Stimulated activated CD4-positive, alpha-beta T cell treated with anti-CD3 and anti-CD28 coated beads, Interleukin-12 subunit alpha, Interleukin-12 subunit beta, amount 100 ng/mL, for 4 hours (primary cell): ENCODE measurements at regions not wholly inside any gene's neighbourhood (a gene's known extent, or its start where the extent isn't known, plus 50 kb on each side); places are given as distances from the start of the nearest gene placed in this dataset.
"Not testable (repeated sequence)": the region's sequence is repeated elsewhere in the genome, so short reads cannot be mapped to it uniquely, and the experiment has no call there.

Experiments
- DNase-seq: peaks from one replicate; pipeline ENCODE4 v3.0.0-alpha.2; 2020

- not testable (repeated sequence) for DNase-seq
These were observed 66.2 kb downstream of the SYT15 start for GRCh38 chr10:46645110-46645509.

- DNase-seq: not testable (repeated sequence)
These were observed 67.2 kb downstream of the SYT15 start for GRCh38 chr10:46646132-46646531.

- DNase-seq: not testable (repeated sequence)
These were observed 72.0 kb downstream of the SYT15 start for GRCh38 chr10:46650967-46651366.

GRCh38 chr10:46657437-46657836 is 78.5 kb downstream of the SYT15 start:
- DNase-seq: not testable (repeated sequence)

GRCh38 chr10:46660027-46660834 is 81.3 kb downstream of the SYT15 start:
- DNase-seq: not testable (repeated sequence)

- DNase-seq: not testable (repeated sequence)
These were observed 81.9 kb downstream of the SYT15 start for GRCh38 chr10:46660835-46661164.

- not testable (repeated sequence) for DNase-seq
These were observed 86.6 kb downstream of the SYT15 start for GRCh38 chr10:46665536-46665935.

GRCh38 chr10:46668357-46668997 is 89.5 kb downstream of the SYT15 start:
- not testable (repeated sequence) for DNase-seq

- DNase-seq: not testable (repeated sequence)
These were observed 99.0 kb downstream of the SYT15 start for GRCh38 chr10:46677836-46678435.

- DNase-seq: not testable (repeated sequence)
These were observed 112.5 kb downstream of the SYT15 start for GRCh38 chr10:46691397-46691796.

- DNase-seq: not testable (repeated sequence)
These were observed 114.3 kb downstream of the SYT15 start for GRCh38 chr10:46693218-46693617.

- DNase-seq: not testable (repeated sequence)
These were observed 138.3 kb downstream of the SYT15 start for GRCh38 chr10:46717264-46717663.

GRCh38 chr10:46718014-46718413 is 139.1 kb downstream of the SYT15 start:
- not testable (repeated sequence) for DNase-seq

- DNase-seq: not testable (repeated sequence)
These were observed 141.5 kb downstream of the SYT15 start for GRCh38 chr10:46720386-46720785.

GRCh38 chr10:46720811-46721518 is 142.0 kb downstream of the SYT15 start:
- not testable (repeated sequence) for DNase-seq

GRCh38 chr10:46724258-46724657 is 145.3 kb downstream of the SYT15 start:
- not testable (repeated sequence) for DNase-seq

GRCh38 chr10:46728359-46728758 is 149.4 kb downstream of the SYT15 start:
- DNase-seq: not testable (repeated sequence)

GRCh38 chr10:46730729-46731128 is 151.8 kb downstream of the SYT15 start:
- DNase-seq: not testable (repeated sequence)

GRCh38 chr10:46733635-46734261 is 154.8 kb downstream of the SYT15 start:
- not testable (repeated sequence) for DNase-seq

- DNase-seq: not testable (repeated sequence)
These were observed 155.3 kb downstream of the SYT15 start for GRCh38 chr10:46734262-46734642.

GRCh38 chr10:46739919-46740318 is 161.0 kb downstream of the SYT15 start:
- not testable (repeated sequence) for DNase-seq

GRCh38 chr10:46740368-46740767 is 161.4 kb downstream of the SYT15 start:
- not testable (repeated sequence) for DNase-seq

GRCh38 chr10:46749003-46749402 is 162.2 kb upstream of the PTPN20 start:
- not testable (repeated sequence) for DNase-seq
